Omental fat pad (tissue), 3 donors: ENCODE measurements at regions not wholly inside any gene's neighbourhood (a gene's known extent, or its start where the extent isn't known, plus 50 kb on each side); places are given as distances from the start of the nearest gene placed in this dataset.
A peak's percentile ranks its signal among the peaks of the same experiment; 100 is the strongest.

Source experiments
- ATAC-seq: fragments of 150-250 bp; one replicate; pipeline ENCODE4 v1.9.1; 2016; ENCODE audit warnings: mild to moderate bottlenecking, moderate library complexity; ENCODE audit not compliant: low FRiP score
- DNase-seq: peaks from one replicate; pipeline ENCODE4 v3.0.0-alpha.2; 2019; ENCODE audit warnings: low spot score
- CTCF ChIP-seq, 3 donors: fragments of 450-650 bp; IDR thresholded peaks; one replicate each; pipeline ENCODE4 v1.5.1; 2016 to 2017; ENCODE audit warnings: antibody characterized with exemption in 3 of 3, mild to moderate bottlenecking in 3 of 3, moderate library complexity in 2 of 3

- ATAC-seq (no peak), DNase-seq (no peak)
- no peak for TF ChIP-seq CTCF (IDR thresholded peaks at IDR 0.05)
These were observed 101.7 kb downstream of the ADSS2 start for GRCh38 chr1:244350027-244350426.

- TF ChIP-seq CTCF (IDR thresholded peaks at IDR 0.05), result no peak
- no peak for ATAC-seq
These were observed 99.4 kb downstream of the ADSS2 start for GRCh38 chr1:244352156-244352830.

GRCh38 chr1:244353551-244354091 is 98.1 kb downstream of the ADSS2 start:
- DNase-seq, result peak; percentile 32
- TF ChIP-seq CTCF (IDR thresholded peaks at IDR 0.05), result no peak
- ATAC-seq, result peak; percentile 92

More at GRCh38 chr1:244352156-244352830, 99.4 kb downstream of the ADSS2 start:
- DNase-seq, result no peak

- no peak for TF ChIP-seq CTCF (IDR thresholded peaks at IDR 0.05)
- DNase-seq (no peak), ATAC-seq (no peak)
These were observed 96.9 kb downstream of the ADSS2 start for GRCh38 chr1:244354810-244355278.

GRCh38 chr1:244356376-244356775 is 95.3 kb downstream of the ADSS2 start:
- DNase-seq (no peak), ATAC-seq (no peak)
- no peak for TF ChIP-seq CTCF (IDR thresholded peaks at IDR 0.05)
